ENCODE measurements at regions not wholly inside any gene's neighbourhood (a gene's known extent, or its start where the extent isn't known, plus 50 kb on each side); places are given as distances from the start of the nearest gene placed in this dataset.

DNA sequence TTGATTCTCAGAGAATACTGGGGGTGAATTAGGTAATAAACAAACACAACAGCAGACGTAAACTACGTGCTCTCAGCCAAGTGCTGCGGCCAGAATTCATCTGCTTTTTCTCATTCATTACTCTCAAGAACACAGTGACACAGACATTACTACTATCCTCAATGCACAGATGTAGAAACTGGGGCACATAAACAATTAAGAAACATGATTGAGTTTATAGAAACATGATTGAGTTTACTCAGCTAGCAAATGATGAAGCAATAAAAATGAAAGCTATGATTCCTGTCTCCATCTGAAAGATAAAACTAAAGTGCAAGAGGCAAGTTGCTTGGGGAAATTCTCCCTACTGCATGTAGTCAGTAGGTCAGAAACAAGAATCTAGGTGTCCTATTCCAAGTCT lies 140.5 kb downstream of the IFI44 start:
- Histone ChIP-seq H3K4me3 (ENCODE audit: insufficient read length, low read depth) (no peak overlapping the region), H3K36me3 (ENCODE audit: insufficient read depth, insufficient read length, low read length) (no peaks in the 10 kb centered on the region), H3K9ac (ENCODE audit: insufficient read length, low read depth) (no peak overlapping the region), H3K27me3 (ENCODE audit: insufficient read depth, insufficient read length) (no peaks in the 10 kb centered on the region), H3K9me3 (ENCODE audit: insufficient read depth, low read length) (no peaks in the 10 kb centered on the region), H3K4me1 (ENCODE audit: insufficient read depth, insufficient read length) (no peaks in the 10 kb centered on the region)
- no peak for TF ChIP-seq ZNF274 (IDR thresholded peaks at IDR 0.05; ENCODE audit: low read depth, low read length)
- no peak for TF ChIP-seq YY1 (IDR thresholded peaks at IDR 0.05; ENCODE audit: insufficient read depth, insufficient read length)
- TF ChIP-seq SUZ12 (IDR thresholded peaks at IDR 0.05; ENCODE audit: extremely low read depth, insufficient read depth, insufficient read length) = no peak
- no peak for DNase-seq (ENCODE audit: low read depth, low spot score)

DNA sequence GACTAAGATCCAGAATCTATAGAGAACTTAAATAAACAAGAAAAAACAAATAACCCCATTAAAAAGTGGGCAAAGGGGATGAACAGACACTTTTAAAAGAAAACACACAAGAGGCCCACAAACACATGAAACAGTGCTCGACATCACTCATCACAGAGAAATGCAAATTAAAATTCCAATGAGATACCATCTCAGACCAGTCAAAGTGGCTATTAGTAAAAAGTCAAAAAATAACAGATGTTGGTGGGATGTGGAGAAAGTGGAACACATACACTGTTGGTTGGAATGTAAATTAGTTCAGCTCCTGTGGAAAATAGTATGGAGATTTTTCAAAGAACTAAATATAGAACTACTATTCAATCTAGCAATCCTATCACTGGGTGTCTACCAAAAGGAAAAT lies 143.1 kb downstream of the IFI44 start:
- no peaks in the 10 kb centered on the region for H3K27me3 ChIP-seq (ENCODE audit: insufficient read depth, insufficient read length)
- H3K36me3 ChIP-seq (ENCODE audit: insufficient read depth, insufficient read length, low read length) = no peaks in the 10 kb centered on the region
- no peaks in the 10 kb centered on the region for H3K4me1 ChIP-seq (ENCODE audit: insufficient read depth, insufficient read length)
- H3K4me3 ChIP-seq (ENCODE audit: insufficient read length, low read depth) = no peak overlapping the region
- no peak for DNase-seq (ENCODE audit: low read depth, low spot score)
- no peak overlapping the region for H3K9ac ChIP-seq (ENCODE audit: insufficient read length, low read depth)
- TF ChIP-seq SUZ12 (IDR thresholded peaks at IDR 0.05; ENCODE audit: extremely low read depth, insufficient read depth, insufficient read length) = no peak
- TF ChIP-seq ZNF274 (IDR thresholded peaks at IDR 0.05; ENCODE audit: low read depth, low read length) = no peak
- TF ChIP-seq YY1 (IDR thresholded peaks at IDR 0.05; ENCODE audit: insufficient read depth, insufficient read length) = no peak
- no peaks in the 10 kb centered on the region for H3K9me3 ChIP-seq (ENCODE audit: insufficient read depth, low read length)

- Histone ChIP-seq H3K9ac (ENCODE audit: insufficient read length, low read depth) (no peak overlapping the region), H3K36me3 (ENCODE audit: insufficient read depth, insufficient read length, low read length) (no peaks in the 10 kb centered on the region), H3K4me1 (ENCODE audit: insufficient read depth, insufficient read length) (no peaks in the 10 kb centered on the region), H3K27me3 (ENCODE audit: insufficient read depth, insufficient read length) (no peaks in the 10 kb centered on the region), H3K9me3 (ENCODE audit: insufficient read depth, low read length) (no peaks in the 10 kb centered on the region), H3K4me3 (ENCODE audit: insufficient read length, low read depth) (no peak overlapping the region)
- TF ChIP-seq YY1 (IDR thresholded peaks at IDR 0.05; ENCODE audit: insufficient read depth, insufficient read length) (no peak), ZNF274 (IDR thresholded peaks at IDR 0.05; ENCODE audit: low read depth, low read length) (no peak)
- peak; percentile 36 for DNase-seq (ENCODE audit: low read depth, low spot score)
These were observed 147.6 kb downstream of the IFI44 start for GRCh38 chr1:78797108-78797781.

DNA sequence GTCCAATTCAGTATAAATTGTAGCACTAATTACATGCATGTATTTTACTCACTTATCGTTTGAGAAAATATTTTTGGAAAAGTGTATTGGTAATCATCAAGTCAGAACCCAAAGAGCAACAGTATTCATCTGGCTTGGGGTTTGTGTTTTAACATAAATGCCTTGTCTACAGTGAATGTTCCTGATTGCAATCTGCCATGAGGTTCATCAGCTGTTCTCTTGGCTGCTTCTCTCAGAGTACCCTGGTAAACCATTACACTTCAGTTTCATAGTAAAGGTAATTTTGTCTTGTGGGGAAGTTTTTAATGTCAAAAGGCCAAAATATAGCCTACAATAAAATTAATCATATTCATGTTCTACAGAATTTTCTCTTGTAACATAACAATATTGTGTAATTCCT lies 150.3 kb downstream of the IFI44 start:
- Histone ChIP-seq H3K4me1 (ENCODE audit: insufficient read depth, insufficient read length) (no peaks in the 10 kb centered on the region), H3K27me3 (ENCODE audit: insufficient read depth, insufficient read length) (no peaks in the 10 kb centered on the region), H3K36me3 (ENCODE audit: insufficient read depth, insufficient read length, low read length) (no peaks in the 10 kb centered on the region), H3K9me3 (ENCODE audit: insufficient read depth, low read length) (no peaks in the 10 kb centered on the region), H3K4me3 (ENCODE audit: insufficient read length, low read depth) (no peak overlapping the region), H3K9ac (ENCODE audit: insufficient read length, low read depth) (no peak overlapping the region)
- TF ChIP-seq YY1 (IDR thresholded peaks at IDR 0.05; ENCODE audit: insufficient read depth, insufficient read length) = no peak
- no peak for TF ChIP-seq SUZ12 (IDR thresholded peaks at IDR 0.05; ENCODE audit: extremely low read depth, insufficient read depth, insufficient read length)
- TF ChIP-seq ZNF274 (IDR thresholded peaks at IDR 0.05; ENCODE audit: low read depth, low read length) = no peak
- no peak for DNase-seq (ENCODE audit: low read depth, low spot score)

DNA sequence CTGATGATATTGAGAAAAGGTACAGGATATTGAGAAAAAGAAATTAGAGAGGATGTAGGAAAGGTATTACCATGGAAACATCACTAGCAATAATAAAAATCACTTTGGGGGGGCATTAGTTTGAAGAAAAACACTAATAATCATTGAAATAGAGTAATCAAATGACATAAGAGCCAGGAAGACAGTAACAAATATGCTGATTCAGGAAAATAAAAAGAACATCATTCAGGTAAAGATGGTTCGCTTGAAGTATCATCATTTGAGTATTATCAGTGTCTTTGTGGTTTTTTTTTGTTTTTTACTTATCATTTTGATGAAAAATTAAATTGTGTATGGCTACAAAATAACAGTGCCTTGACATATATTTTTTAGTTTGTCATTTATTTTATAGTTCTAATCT lies 164.5 kb downstream of the IFI44 start:
- TF ChIP-seq ZNF274 (IDR thresholded peaks at IDR 0.05; ENCODE audit: low read depth, low read length) (no peak), YY1 (IDR thresholded peaks at IDR 0.05; ENCODE audit: insufficient read depth, insufficient read length) (no peak), SUZ12 (IDR thresholded peaks at IDR 0.05; ENCODE audit: extremely low read depth, insufficient read depth, insufficient read length) (no peak)
- no peaks in the 10 kb centered on the region for H3K9me3 ChIP-seq (ENCODE audit: insufficient read depth, low read length)
- no peak for DNase-seq (ENCODE audit: low read depth, low spot score)
- no peak overlapping the region for H3K9ac ChIP-seq (ENCODE audit: insufficient read length, low read depth)
- no peaks in the 10 kb centered on the region for H3K4me1 ChIP-seq (ENCODE audit: insufficient read depth, insufficient read length)
- H3K36me3 ChIP-seq (ENCODE audit: insufficient read depth, insufficient read length, low read length) = no peaks in the 10 kb centered on the region
- no peak overlapping the region for H3K4me3 ChIP-seq (ENCODE audit: insufficient read length, low read depth)
- H3K27me3 ChIP-seq (ENCODE audit: insufficient read depth, insufficient read length) = no peaks in the 10 kb centered on the region

DNA sequence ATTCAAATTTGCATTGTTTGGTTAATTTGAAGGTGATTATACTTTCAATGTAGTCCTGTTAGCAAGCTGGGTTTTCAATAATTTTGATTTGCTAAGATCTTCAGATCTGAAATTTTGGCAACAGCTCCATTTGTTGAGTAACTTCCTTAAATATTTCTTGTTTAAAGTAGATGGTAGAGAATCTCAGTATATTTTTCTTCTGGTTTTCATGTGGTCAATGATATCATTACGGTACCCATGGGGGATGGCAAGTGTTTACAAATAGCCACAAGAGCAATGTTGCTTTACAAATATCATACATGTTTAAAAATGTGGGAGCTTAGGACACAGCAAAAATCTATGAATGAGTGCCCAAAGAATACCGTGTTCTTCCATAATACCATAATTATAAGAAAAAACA lies 175.9 kb downstream of the IFI44 start:
- no peaks in the 10 kb centered on the region for H3K9me3 ChIP-seq (ENCODE audit: insufficient read depth, low read length)
- DNase-seq (ENCODE audit: low read depth, low spot score) = no peak
- H3K4me1 ChIP-seq (ENCODE audit: insufficient read depth, insufficient read length) = no peaks in the 10 kb centered on the region
- no peaks in the 10 kb centered on the region for H3K27me3 ChIP-seq (ENCODE audit: insufficient read depth, insufficient read length)
- H3K36me3 ChIP-seq (ENCODE audit: insufficient read depth, insufficient read length, low read length) = no peaks in the 10 kb centered on the region
- no peak overlapping the region for H3K4me3 ChIP-seq (ENCODE audit: insufficient read length, low read depth)
- TF ChIP-seq YY1 (IDR thresholded peaks at IDR 0.05; ENCODE audit: insufficient read depth, insufficient read length) = no peak
- no peak for TF ChIP-seq SUZ12 (IDR thresholded peaks at IDR 0.05; ENCODE audit: extremely low read depth, insufficient read depth, insufficient read length)
- TF ChIP-seq ZNF274 (IDR thresholded peaks at IDR 0.05; ENCODE audit: low read depth, low read length) = no peak
- H3K9ac ChIP-seq (ENCODE audit: insufficient read length, low read depth) = no peak overlapping the region

DNA sequence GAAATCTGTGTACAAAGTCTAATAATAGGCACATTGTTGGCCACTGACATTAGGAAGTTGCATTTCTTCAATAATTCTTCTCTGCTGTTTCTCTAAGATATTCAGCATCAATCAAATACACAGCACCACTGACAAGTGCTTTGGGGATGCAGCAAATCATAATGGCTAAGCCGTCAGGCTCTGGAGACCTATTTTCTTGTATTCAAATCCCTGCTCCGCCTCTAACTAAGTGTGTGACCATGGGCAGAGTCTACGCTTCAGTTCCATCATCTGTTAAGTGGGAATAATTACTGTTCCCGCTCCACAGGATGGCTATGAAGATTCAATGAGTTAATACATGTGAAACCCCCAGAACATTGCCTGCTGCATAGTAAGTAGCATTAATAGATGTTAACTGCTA lies 176.9 kb downstream of the ADGRL4 start:
- no peak overlapping the region for H3K4me3 ChIP-seq (ENCODE audit: insufficient read length, low read depth)
- DNase-seq (ENCODE audit: low read depth, low spot score) = no peak
- H3K4me1 ChIP-seq (ENCODE audit: insufficient read depth, insufficient read length) = no peaks in the 10 kb centered on the region
- no peaks in the 10 kb centered on the region for H3K27me3 ChIP-seq (ENCODE audit: insufficient read depth, insufficient read length)
- H3K9ac ChIP-seq (ENCODE audit: insufficient read length, low read depth) = no peak overlapping the region
- H3K9me3 ChIP-seq (ENCODE audit: insufficient read depth, low read length) = no peaks in the 10 kb centered on the region
- no peak for TF ChIP-seq YY1 (IDR thresholded peaks at IDR 0.05; ENCODE audit: insufficient read depth, insufficient read length)
- no peak for TF ChIP-seq SUZ12 (IDR thresholded peaks at IDR 0.05; ENCODE audit: extremely low read depth, insufficient read depth, insufficient read length)
- H3K36me3 ChIP-seq (ENCODE audit: insufficient read depth, insufficient read length, low read length) = no peaks in the 10 kb centered on the region

Measured in NT2/D1 (cell line).